Stomach (tissue), 8 donors: ENCODE measurements at regions not wholly inside any gene's neighbourhood (a gene's known extent, or its start where the extent isn't known, plus 50 kb on each side); places are given as distances from the start of the nearest gene placed in this dataset.

ENCODE experiments used
- DNase-seq, 2 donors: peaks; one replicate each; pipeline versions ENCODE4 v3.0.0 to v3.0.0-alpha.2; 2013 to 2019
- H3K27ac ChIP-seq, 5 donors: fragments of 200-600 bp in 4 of 5; sonication (generic) in 4 of 5; one replicate each; pipeline ENCODE4 v1.5.1; 2013 to 2019; ENCODE audit warnings: mild to moderate bottlenecking in 1 of 5, moderate library complexity in 1 of 5
- H3K27me3 ChIP-seq, 3 donors: fragments of 200-600 bp; sonication (generic); one replicate each; pipeline ENCODE4 v1.5.1; 2017 to 2019; ENCODE audit warnings: mixed run types in 1 of 3
- H3K36me3 ChIP-seq, 4 donors: fragments of 200-600 bp; sonication (generic); 1 replicate in 3 of 4; 2 replicates in 1 of 4; pipeline ENCODE4 v1.5.1; 2016 to 2019
- H3K4me1 ChIP-seq, 4 donors: fragments of 200-600 bp; sonication (generic); one replicate each; pipeline ENCODE4 v1.5.1; 2016 to 2019
- H3K4me3 ChIP-seq, 4 donors: fragments of 200-600 bp; sonication (generic) in 3 of 4; one replicate each; pipeline ENCODE4 v1.5.1; 2016 to 2019; ENCODE audit warnings: mild to moderate bottlenecking in 1 of 4
- H3K9me3 ChIP-seq, 4 donors: fragments of 200-600 bp; sonication (generic); one replicate each; pipeline ENCODE4 v1.5.1; 2016 to 2019
- EP300 ChIP-seq: sonication (generic); formaldehyde crosslinking; IDR thresholded peaks from one replicate; pipeline ENCODE4 v1.6.1; 2017; ENCODE audit warnings: antibody characterized with exemption
- POLR2A ChIP-seq, 4 donors: fragments of 450-650 bp; IDR thresholded peaks; one replicate each; pipeline ENCODE4 v1.6.1; 2016; ENCODE audit warnings: antibody characterized with exemption in 4 of 4, control low read depth in 2 of 4, mild to moderate bottlenecking in 1 of 4, moderate library complexity in 1 of 4
- POLR2AphosphoS5 ChIP-seq, 3 donors: sonication (generic); formaldehyde crosslinking; IDR thresholded peaks; one replicate each; pipeline ENCODE4 v1.6.1; 2016; ENCODE audit warnings: antibody characterized with exemption in 3 of 3
- WGBS, 5 donors: extraction: QIAGEN DNeasy Blood & Tissue Kit in 3 of 5; methylation state at CpG; one replicate each; pipeline versions ENCODE4 v1.1.5 to v1.1.7; 2013 to 2018; 5-methylcytosine and 5-hydroxymethylcytosine counted together
- intact Hi-C: fragments of 100-400 bp; cut with DNase I; formaldehyde crosslinking; loops from one replicate; pipeline ENCODE4 v1.15.1; 2023; ENCODE audit warnings: low total_unique reads
- TF ChIP-seq, protein P1 (sequence below), 7 experiments: fragments of 450-650 bp in 4 of 7; fragments of 200-600 bp in 3 of 7; sonication (generic) in 3 of 7; IDR thresholded peaks; one replicate each; pipeline ENCODE4 v1.5.1; 2016 to 2019; ENCODE audit warnings: antibody characterized with exemption in 7 of 7, control low read depth in 2 of 7, mild to moderate bottlenecking in 1 of 7
- donor health status: healthy with polysubstance abuse.
- donor health status: Bipolar disorder and iron deficiency.
- donor health status: healthy.

DNA sequence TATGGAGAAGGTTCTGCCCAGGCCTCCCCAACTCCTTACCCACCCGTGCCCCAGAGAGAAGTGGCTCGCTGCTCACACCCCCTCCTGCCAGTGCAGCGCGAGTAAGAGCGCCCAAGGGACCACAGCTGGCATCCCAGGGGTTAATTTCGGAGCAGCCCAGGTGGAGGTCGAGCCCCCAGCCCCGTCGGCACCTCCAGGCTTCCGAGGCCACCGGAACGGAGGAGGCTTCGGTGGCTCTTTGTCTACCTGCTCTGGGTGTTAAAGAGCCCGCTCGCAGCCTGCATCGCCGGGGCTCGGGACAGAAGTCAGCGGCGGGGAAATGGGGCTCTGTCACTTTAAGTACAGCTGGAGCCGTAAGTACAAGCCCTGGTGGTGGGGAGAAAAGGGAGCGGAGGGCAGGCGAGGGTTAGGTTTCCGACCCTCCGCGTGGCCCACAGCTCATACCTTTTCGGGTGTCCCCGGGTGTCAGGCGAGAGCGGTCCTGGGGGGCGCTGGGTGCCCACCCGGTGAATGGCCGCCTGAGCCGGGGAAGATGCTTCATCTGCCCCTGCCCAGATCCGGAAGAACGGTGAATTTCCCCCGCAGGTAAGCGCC lies 89.4 kb upstream of the IPO9 start:
- Histone ChIP-seq H3K27me3 (peaks cover 0 to 18% (median 0%) of the 10 kb centered on the region in 3 donors), H3K4me3 (peak overlapping the region; percentile 62 to 77 (median 72)), H3K27ac (peak overlapping the region; percentile 27 to 86 (median 78)), H3K4me1 (peaks cover 15 to 61% (median 47%) of the 10 kb centered on the region in 4 donors), H3K36me3 (peaks cover 0 to 3% (median 0%) of the 10 kb centered on the region in 4 donors), H3K9me3 (no peaks in the 10 kb centered on the region)
- DNase-seq, result peak; percentile 83 to 85
- intact Hi-C loops, result no loop called here
- TF ChIP-seq POLR2AphosphoS5 (IDR thresholded peaks at IDR 0.05), result peak in 1 of 3 donors; percentile 43
- TF ChIP-seq POLR2A (IDR thresholded peaks at IDR 0.05), result no peak
- TF ChIP-seq, protein P1, sequence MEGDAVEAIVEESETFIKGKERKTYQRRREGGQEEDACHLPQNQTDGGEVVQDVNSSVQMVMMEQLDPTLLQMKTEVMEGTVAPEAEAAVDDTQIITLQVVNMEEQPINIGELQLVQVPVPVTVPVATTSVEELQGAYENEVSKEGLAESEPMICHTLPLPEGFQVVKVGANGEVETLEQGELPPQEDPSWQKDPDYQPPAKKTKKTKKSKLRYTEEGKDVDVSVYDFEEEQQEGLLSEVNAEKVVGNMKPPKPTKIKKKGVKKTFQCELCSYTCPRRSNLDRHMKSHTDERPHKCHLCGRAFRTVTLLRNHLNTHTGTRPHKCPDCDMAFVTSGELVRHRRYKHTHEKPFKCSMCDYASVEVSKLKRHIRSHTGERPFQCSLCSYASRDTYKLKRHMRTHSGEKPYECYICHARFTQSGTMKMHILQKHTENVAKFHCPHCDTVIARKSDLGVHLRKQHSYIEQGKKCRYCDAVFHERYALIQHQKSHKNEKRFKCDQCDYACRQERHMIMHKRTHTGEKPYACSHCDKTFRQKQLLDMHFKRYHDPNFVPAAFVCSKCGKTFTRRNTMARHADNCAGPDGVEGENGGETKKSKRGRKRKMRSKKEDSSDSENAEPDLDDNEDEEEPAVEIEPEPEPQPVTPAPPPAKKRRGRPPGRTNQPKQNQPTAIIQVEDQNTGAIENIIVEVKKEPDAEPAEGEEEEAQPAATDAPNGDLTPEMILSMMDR (IDR thresholded peaks at IDR 0.05), result peak in 1 of 7 experiments; percentile 7
- no peak for TF ChIP-seq EP300
- 3 to 8% (median 4%) methylated on average over 8 to 38 of the region's 38 CpGs for WGBS, 5 donors

GRCh38 chr1:201740086-201740541 lies 88.8 kb upstream of the IPO9 start:
- TF ChIP-seq POLR2A (IDR thresholded peaks at IDR 0.05), result no peak
- no peak for TF ChIP-seq EP300
- 2 to 12% (median 7%) methylated on average over 23 to 29 of the region's 29 CpGs for WGBS, 5 donors
- H3K4me1 ChIP-seq, result peaks cover 15 to 56% (median 46%) of the 10 kb centered on the region in 4 donors
- H3K27ac ChIP-seq, result peak overlapping the region; percentile 23 to 86 (median 78)
- peaks cover 0 to 18% (median 0%) of the 10 kb centered on the region in 3 donors for H3K27me3 ChIP-seq
- intact Hi-C loops, result no loop called here
- no peaks in the 10 kb centered on the region for H3K9me3 ChIP-seq
- H3K36me3 ChIP-seq, result peaks cover 0 to 3% (median 0%) of the 10 kb centered on the region in 4 donors
- DNase-seq, result peak in 1 of 2 donors; percentile 52
- peak overlapping the region; percentile 62 to 77 (median 72) for H3K4me3 ChIP-seq

DNA sequence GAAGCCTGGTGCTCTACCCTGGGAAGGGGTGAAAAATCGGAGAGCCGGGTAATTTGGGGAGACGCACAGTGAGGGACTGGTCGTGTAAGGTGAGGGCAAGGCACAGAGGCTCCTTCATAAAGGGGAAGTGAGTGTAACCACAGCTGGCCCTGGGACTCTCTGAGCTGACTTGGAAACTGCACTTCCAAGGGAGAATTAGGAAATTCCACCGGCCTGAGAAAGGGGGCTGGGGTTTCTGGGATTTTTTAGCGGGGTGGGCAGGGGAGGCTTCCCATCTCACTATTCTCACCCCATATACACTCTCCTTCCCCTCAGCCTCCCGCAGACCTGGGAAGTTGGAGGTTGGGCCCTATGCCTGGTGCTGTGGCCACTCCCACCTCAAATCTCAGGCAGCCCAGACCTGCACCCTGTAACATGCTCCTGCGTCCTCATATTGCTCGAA lies 88.3 kb upstream of the IPO9 start:
- peak in 1 of 2 donors; percentile 31 for DNase-seq
- intact Hi-C loops, result no loop called here
- Histone ChIP-seq H3K4me1 (peaks cover 15 to 56% (median 46%) of the 10 kb centered on the region in 4 donors), H3K4me3 (peak overlapping the region; percentile 62 to 77 (median 72)), H3K9me3 (no peaks in the 10 kb centered on the region), H3K36me3 (peaks cover 0 to 3% (median 0%) of the 10 kb centered on the region in 4 donors), H3K27ac (peak overlapping the region in 4 of 5 donors; percentile 76 to 86 (median 79)), H3K27me3 (peaks cover 0 to 18% (median 0%) of the 10 kb centered on the region in 3 donors)
- WGBS, 5 donors, result 23 to 31% (median 27%) methylated on average over 9 of the region's 9 CpGs
- TF ChIP-seq POLR2AphosphoS5 (IDR thresholded peaks at IDR 0.05) (no peak), EP300 (no peak), POLR2A (IDR thresholded peaks at IDR 0.05) (no peak)
- TF ChIP-seq, protein P1 (IDR thresholded peaks at IDR 0.05), result no peak

- no peak for DNase-seq
- 78 to 96% (median 90%) methylated on average over 3 of the region's 3 CpGs for WGBS, 5 donors
- intact Hi-C loops, result no loop called here
These were observed 87.1 kb upstream of the IPO9 start for GRCh38 chr1:201741763-201742342.

More at GRCh38 chr1:201741763-201742342, 87.1 kb upstream of the IPO9 start:
- Histone ChIP-seq H3K27ac (peak overlapping the region in 2 of 5 donors; percentile 54 to 86), H3K27me3 (peaks cover 0 to 18% (median 0%) of the 10 kb centered on the region in 3 donors), H3K36me3 (peaks cover 0 to 3% (median 0%) of the 10 kb centered on the region in 4 donors), H3K4me1 (peaks cover 15 to 57% (median 43%) of the 10 kb centered on the region in 4 donors), H3K4me3 (no peak overlapping the region), H3K9me3 (no peaks in the 10 kb centered on the region)
- no peak for TF ChIP-seq POLR2AphosphoS5 (IDR thresholded peaks at IDR 0.05)
- TF ChIP-seq EP300, result no peak
- no peak for TF ChIP-seq POLR2A (IDR thresholded peaks at IDR 0.05)
- TF ChIP-seq, protein P1 (IDR thresholded peaks at IDR 0.05), result no peak
